Adipocyte (in vitro differentiated cells): ENCODE measurements at regions not wholly inside any gene's neighbourhood (a gene's known extent, or its start where the extent isn't known, plus 50 kb on each side); places are given as distances from the start of the nearest gene placed in this dataset.
"Not testable (repeated sequence)": the region's sequence is repeated elsewhere in the genome, so short reads cannot be mapped to it uniquely, and the experiment has no call there.

Source experiments
- DNase-seq: peaks from one replicate; pipeline ENCODE4 v3.0.0-alpha.2; 2015; ENCODE audit warnings: low read depth
- H3K27me3 ChIP-seq: replicated peaks from 2 replicates; pipeline ENCODE4 v1.7.0; 2013; ENCODE audit warnings: mild to moderate bottlenecking, low read length, moderate library complexity; ENCODE audit not compliant: control insufficient read depth, insufficient read depth
- H3K36me3 ChIP-seq: 2 replicates; pipeline ENCODE4 v1.7.0; 2013; ENCODE audit warnings: low read length, mild to moderate bottlenecking, moderate library complexity; ENCODE audit not compliant: control insufficient read depth, insufficient read depth, severe bottlenecking
- H3K4me1 ChIP-seq: 2 replicates; pipeline ENCODE4 v1.7.0; 2013; ENCODE audit warnings: mild to moderate bottlenecking, low read length, moderate library complexity; ENCODE audit not compliant: control insufficient read depth, insufficient read depth
- H3K4me3 ChIP-seq: 2 replicates; pipeline ENCODE4 v1.7.0; 2013; ENCODE audit warnings: mild to moderate bottlenecking, low read length, moderate library complexity
- H3K9ac ChIP-seq: 2 replicates; pipeline ENCODE4 v1.7.0; 2013; ENCODE audit warnings: mild to moderate bottlenecking, low read length, moderate library complexity
- H3K9me3 ChIP-seq: 2 replicates; pipeline ENCODE4 v1.7.0; 2013; ENCODE audit warnings: mild to moderate bottlenecking, low read length, moderate library complexity; ENCODE audit not compliant: control insufficient read depth

GRCh38 chr3:87495938-87496337 is 219.6 kb upstream of the POU1F1 start:
- DNase-seq, result no peak
- no peaks in the 10 kb centered on the region for H3K27me3 ChIP-seq

GRCh38 chr3:87494264-87494663 is 217.9 kb upstream of the POU1F1 start:
- Histone ChIP-seq H3K4me1 (no peaks in the 10 kb centered on the region), H3K9ac (no peak overlapping the region), H3K9me3 (no peaks in the 10 kb centered on the region), H3K27me3 (no peaks in the 10 kb centered on the region), H3K4me3 (no peak overlapping the region), H3K36me3 (no peaks in the 10 kb centered on the region)
- no peak for DNase-seq

More at GRCh38 chr3:87495938-87496337, 219.6 kb upstream of the POU1F1 start:
- Histone ChIP-seq H3K36me3 (no peaks in the 10 kb centered on the region), H3K9ac (no peak overlapping the region), H3K4me3 (no peak overlapping the region), H3K4me1 (no peaks in the 10 kb centered on the region), H3K9me3 (no peaks in the 10 kb centered on the region)

GRCh38 chr3:87491843-87492242 is 215.5 kb upstream of the POU1F1 start:
- no peaks in the 10 kb centered on the region for H3K9me3 ChIP-seq
- H3K4me1 ChIP-seq, result no peaks in the 10 kb centered on the region
- H3K9ac ChIP-seq, result no peak overlapping the region
- H3K36me3 ChIP-seq, result no peaks in the 10 kb centered on the region
- H3K4me3 ChIP-seq, result no peak overlapping the region
- no peaks in the 10 kb centered on the region for H3K27me3 ChIP-seq
- no peak for DNase-seq

DNA sequence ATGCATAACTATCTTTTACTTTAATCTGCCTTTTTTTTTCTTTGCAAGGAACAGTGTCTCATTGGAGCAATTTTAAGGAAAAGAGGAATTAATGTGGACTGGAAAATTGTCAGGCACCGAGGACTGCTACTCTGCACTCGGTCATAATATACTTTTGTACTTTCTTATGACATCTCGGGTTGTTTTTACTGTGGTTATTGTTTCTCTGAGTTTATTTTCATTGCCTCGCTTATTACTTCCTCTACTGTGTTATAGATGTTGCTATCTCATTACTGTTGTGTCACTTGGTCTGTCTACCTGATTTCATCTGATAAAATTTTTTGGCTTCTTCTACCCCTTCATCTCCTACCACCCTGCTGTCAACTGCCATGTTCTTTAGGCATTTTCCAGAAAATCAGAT is 213.5 kb upstream of the POU1F1 start:
- Histone ChIP-seq H3K4me1 (no peaks in the 10 kb centered on the region), H3K9ac (no peak overlapping the region), H3K9me3 (no peaks in the 10 kb centered on the region), H3K36me3 (no peaks in the 10 kb centered on the region), H3K4me3 (no peak overlapping the region), H3K27me3 (no peaks in the 10 kb centered on the region)
- no peak for DNase-seq

- H3K36me3 ChIP-seq, result no peaks in the 10 kb centered on the region
- no peak overlapping the region for H3K4me3 ChIP-seq
- no peaks in the 10 kb centered on the region for H3K27me3 ChIP-seq
- no peaks in the 10 kb centered on the region for H3K4me1 ChIP-seq
- no peak overlapping the region for H3K9ac ChIP-seq
- H3K9me3 ChIP-seq, result no peaks in the 10 kb centered on the region
- DNase-seq, result peak; percentile 90
Observed at GRCh38 chr3:87488765-87489164, 212.4 kb upstream of the POU1F1 start.

- H3K36me3 ChIP-seq, H3K9ac ChIP-seq, H3K4me3 ChIP-seq, H3K4me1 ChIP-seq, H3K27me3 ChIP-seq, DNase-seq, H3K9me3 ChIP-seq: not testable (repeated sequence)
Observed at GRCh38 chr3:87486635-87487034, 210.3 kb upstream of the POU1F1 start.

DNA sequence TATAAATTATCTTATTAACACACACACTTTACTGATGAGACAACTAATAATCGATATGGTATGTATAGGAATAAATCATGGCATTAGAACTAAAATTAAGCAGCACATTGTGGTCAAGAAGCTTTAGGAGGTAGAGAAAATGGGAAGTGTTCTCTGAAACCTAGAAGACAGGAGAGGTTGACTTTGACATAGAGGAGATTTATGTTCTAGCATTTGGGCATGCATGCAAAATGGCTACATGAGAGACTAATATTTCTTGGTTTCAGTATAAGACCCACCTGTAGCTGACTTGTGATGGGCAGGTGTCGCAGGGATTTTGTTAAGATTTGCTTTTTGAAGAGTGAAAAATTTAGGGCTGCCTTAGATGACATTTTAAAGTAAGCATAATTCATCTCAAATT is 209.7 kb upstream of the POU1F1 start:
- Histone ChIP-seq H3K4me1 (no peaks in the 10 kb centered on the region), H3K9ac (no peak overlapping the region), H3K27me3 (no peaks in the 10 kb centered on the region), H3K36me3 (no peaks in the 10 kb centered on the region), H3K4me3 (no peak overlapping the region), H3K9me3 (no peaks in the 10 kb centered on the region)
- DNase-seq, result no peak

DNA sequence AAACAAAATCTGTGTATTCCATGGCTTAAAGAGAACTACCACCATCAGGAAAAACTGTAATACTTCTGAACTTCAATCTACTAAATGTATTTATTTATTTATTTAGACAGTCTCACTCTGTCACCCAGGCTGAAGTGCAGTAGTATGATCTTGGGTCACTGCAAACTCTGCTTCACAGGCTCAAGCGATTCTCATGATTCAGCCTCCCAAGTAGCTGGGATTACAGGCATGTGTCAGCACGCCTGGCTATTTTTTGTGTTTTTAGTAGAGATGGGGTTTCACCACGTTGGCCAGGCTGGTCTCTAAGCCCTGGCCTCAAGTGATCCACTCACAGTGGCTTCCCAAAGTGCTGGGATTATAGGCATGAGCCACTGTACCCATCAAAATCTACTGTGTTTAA is 202.3 kb upstream of the POU1F1 start:
- DNase-seq, result peak; percentile 18
- H3K36me3 ChIP-seq, result no peaks in the 10 kb centered on the region
- H3K4me1 ChIP-seq, result no peaks in the 10 kb centered on the region
- H3K27me3 ChIP-seq, result no peaks in the 10 kb centered on the region
- H3K9ac ChIP-seq, result no peak overlapping the region
- no peak overlapping the region for H3K4me3 ChIP-seq
- H3K9me3 ChIP-seq, result no peaks in the 10 kb centered on the region

DNA sequence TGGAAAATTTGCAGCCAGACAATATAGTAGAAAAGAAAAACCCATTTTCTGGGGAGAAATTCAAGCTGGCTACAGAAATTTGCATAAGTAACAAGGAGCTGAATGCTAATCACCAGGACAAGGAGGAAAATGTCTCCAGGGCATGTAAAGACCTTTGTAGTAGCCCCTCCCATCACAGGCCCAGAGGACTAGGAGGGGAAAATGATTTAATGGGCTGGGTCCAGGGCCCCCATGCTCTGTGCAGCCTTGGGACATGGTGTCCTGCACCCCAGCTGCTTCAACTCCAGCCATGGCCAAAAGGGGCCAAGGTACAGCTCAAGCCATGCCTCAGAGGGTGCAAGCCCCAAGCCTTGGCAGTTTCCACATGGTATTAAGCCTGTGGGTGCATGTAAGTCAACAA is 197.6 kb upstream of the POU1F1 start:
- no peak for DNase-seq
- Histone ChIP-seq H3K4me3 (no peak overlapping the region), H3K9ac (no peak overlapping the region), H3K36me3 (no peaks in the 10 kb centered on the region), H3K4me1 (no peaks in the 10 kb centered on the region), H3K9me3 (peaks cover 4% of the 10 kb centered on the region), H3K27me3 (no peaks in the 10 kb centered on the region)

DNA sequence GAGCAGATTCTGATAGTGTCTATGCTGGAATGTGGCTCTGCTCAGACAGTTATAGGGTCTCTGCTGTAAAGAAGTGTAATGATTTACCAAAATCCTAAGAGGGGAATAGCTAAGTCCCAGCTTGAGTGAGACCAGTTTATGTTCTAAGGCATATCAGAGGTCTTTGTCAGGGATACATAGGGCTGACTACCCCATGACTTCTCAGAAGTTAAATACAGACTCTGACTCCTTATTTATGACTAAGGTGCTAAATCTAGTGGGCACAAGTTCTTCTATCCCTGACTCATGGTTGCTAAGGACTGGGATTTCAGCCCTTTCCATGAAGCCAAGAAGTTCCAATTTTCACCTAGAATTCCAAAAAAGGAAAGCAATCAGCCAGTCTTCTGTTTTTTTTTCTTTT is 192.6 kb upstream of the POU1F1 start:
- H3K36me3 ChIP-seq, result no peaks in the 10 kb centered on the region
- H3K4me1 ChIP-seq, result no peaks in the 10 kb centered on the region
- H3K9me3 ChIP-seq, result peaks cover 4% of the 10 kb centered on the region
- no peaks in the 10 kb centered on the region for H3K27me3 ChIP-seq
- H3K4me3 ChIP-seq, result no peak overlapping the region
- DNase-seq, result peak; percentile 7
- H3K9ac ChIP-seq, result no peak overlapping the region

GRCh38 chr3:87468235-87468634 is 191.9 kb upstream of the POU1F1 start:
- Histone ChIP-seq H3K9me3 (peaks cover 4% of the 10 kb centered on the region), H3K36me3 (no peaks in the 10 kb centered on the region), H3K4me3 (no peak overlapping the region), H3K4me1 (no peaks in the 10 kb centered on the region), H3K27me3 (no peaks in the 10 kb centered on the region), H3K9ac (no peak overlapping the region)
- DNase-seq, result no peak

- DNase-seq, result peak; percentile 12
- Histone ChIP-seq H3K4me1 (no peaks in the 10 kb centered on the region), H3K36me3 (no peaks in the 10 kb centered on the region), H3K9ac (no peak overlapping the region), H3K27me3 (no peaks in the 10 kb centered on the region), H3K9me3 (peaks cover 3% of the 10 kb centered on the region), H3K4me3 (no peak overlapping the region)
Observed at GRCh38 chr3:87462228-87462627, 185.8 kb upstream of the POU1F1 start.
